ENCODE measurements at regions not wholly inside any gene's neighbourhood (a gene's known extent, or its start where the extent isn't known, plus 50 kb on each side); places are given as distances from the start of the nearest gene placed in this dataset.

DNA sequence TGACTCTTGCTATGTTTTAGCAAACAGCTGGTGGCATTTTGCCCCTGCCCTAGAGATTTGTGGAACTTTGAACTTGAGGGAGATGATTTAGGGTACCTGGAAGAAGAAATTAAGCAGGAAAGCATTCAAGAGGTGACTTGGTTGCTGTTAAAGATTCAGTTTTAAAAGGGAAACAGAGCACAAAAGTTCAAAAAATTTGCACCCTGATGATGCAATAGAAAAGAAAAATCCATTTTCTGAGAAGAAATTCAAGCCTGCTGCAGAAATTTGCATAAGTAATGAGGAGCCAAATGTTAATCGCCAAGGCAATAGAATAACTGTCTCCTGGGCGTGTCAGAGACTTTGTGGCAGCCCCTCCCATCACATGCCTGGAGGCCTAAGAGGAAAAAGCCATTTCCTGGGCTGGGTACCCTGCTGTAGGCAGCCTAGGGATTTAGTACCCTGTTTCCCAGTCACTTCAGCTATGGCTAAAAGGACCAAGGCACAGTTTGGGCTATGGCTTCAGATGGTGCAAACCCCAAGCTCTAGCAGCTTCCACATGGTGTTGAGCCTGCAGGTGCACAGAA, 958.5 kb upstream of the MIR17HG start:
- no peak for TF ChIP-seq CTCF (IDR thresholded peaks at IDR 0.05)
- no peak for TF ChIP-seq ZNF532 (CRISPR knock-in tag; IDR thresholded peaks at IDR 0.05; ENCODE audit: borderline replicate concordance)
- TF ChIP-seq ATF3 (CRISPR knock-in tag; conservative IDR thresholded peaks at IDR 0.05): no peak
- TF ChIP-seq, protein P1, sequence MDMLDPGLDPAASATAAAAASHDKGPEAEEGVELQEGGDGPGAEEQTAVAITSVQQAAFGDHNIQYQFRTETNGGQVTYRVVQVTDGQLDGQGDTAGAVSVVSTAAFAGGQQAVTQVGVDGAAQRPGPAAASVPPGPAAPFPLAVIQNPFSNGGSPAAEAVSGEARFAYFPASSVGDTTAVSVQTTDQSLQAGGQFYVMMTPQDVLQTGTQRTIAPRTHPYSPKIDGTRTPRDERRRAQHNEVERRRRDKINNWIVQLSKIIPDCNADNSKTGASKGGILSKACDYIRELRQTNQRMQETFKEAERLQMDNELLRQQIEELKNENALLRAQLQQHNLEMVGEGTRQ (CRISPR knock-in tag; IDR thresholded peaks at IDR 0.05): no peak
- TF ChIP-seq GTF2I (CRISPR knock-in tag; conservative IDR thresholded peaks at IDR 0.05): no peak
- no peak for TF ChIP-seq IRF2 (CRISPR knock-in tag; IDR thresholded peaks at IDR 0.05; ENCODE audit: borderline replicate concordance, low read depth)
- TF ChIP-seq CREB1 (CRISPR knock-in tag; IDR thresholded peaks at IDR 0.05): no peak
- no peak for TF ChIP-seq ZBTB21 (CRISPR knock-in tag; IDR thresholded peaks at IDR 0.05; ENCODE audit: borderline replicate concordance)
- TF ChIP-seq, protein P2, sequence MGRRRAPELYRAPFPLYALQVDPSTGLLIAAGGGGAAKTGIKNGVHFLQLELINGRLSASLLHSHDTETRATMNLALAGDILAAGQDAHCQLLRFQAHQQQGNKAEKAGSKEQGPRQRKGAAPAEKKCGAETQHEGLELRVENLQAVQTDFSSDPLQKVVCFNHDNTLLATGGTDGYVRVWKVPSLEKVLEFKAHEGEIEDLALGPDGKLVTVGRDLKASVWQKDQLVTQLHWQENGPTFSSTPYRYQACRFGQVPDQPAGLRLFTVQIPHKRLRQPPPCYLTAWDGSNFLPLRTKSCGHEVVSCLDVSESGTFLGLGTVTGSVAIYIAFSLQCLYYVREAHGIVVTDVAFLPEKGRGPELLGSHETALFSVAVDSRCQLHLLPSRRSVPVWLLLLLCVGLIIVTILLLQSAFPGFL (CRISPR knock-in tag; IDR thresholded peaks at IDR 0.05; ENCODE audit: borderline replicate concordance): no peak
- no peak for TF ChIP-seq FOXP1 (CRISPR knock-in tag; IDR thresholded peaks at IDR 0.05; ENCODE audit: borderline replicate concordance)
- TF ChIP-seq, protein P3, sequence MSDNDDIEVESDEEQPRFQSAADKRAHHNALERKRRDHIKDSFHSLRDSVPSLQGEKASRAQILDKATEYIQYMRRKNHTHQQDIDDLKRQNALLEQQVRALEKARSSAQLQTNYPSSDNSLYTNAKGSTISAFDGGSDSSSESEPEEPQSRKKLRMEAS (CRISPR knock-in tag; IDR thresholded peaks at IDR 0.05): no peak
- TF ChIP-seq, protein P4, sequence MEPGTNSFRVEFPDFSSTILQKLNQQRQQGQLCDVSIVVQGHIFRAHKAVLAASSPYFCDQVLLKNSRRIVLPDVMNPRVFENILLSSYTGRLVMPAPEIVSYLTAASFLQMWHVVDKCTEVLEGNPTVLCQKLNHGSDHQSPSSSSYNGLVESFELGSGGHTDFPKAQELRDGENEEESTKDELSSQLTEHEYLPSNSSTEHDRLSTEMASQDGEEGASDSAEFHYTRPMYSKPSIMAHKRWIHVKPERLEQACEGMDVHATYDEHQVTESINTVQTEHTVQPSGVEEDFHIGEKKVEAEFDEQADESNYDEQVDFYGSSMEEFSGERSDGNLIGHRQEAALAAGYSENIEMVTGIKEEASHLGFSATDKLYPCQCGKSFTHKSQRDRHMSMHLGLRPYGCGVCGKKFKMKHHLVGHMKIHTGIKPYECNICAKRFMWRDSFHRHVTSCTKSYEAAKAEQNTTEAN (CRISPR knock-in tag; IDR thresholded peaks at IDR 0.05): no peak
- TF ChIP-seq CBFB (CRISPR knock-in tag; IDR thresholded peaks at IDR 0.05; ENCODE audit: low read depth): no peak
